Ovary (tissue), 3 donors: ENCODE measurements at regions not wholly inside any gene's neighbourhood (a gene's known extent, or its start where the extent isn't known, plus 50 kb on each side); places are given as distances from the start of the nearest gene placed in this dataset.
"Not testable (repeated sequence)": the region's sequence is repeated elsewhere in the genome, so short reads cannot be mapped to it uniquely, and the experiment has no call there.

Experiments
- POLR2A ChIP-seq: fragments of 450-650 bp; IDR thresholded peaks from one replicate; pipeline ENCODE4 v1.6.1; 2017; ENCODE audit warnings: antibody characterized with exemption, mild to moderate bottlenecking, moderate library complexity
- TF ChIP-seq, protein P1 (sequence below), 3 donors: fragments of 450-650 bp in 2 of 3; fragments of 200-600 bp in 1 of 3; IDR thresholded peaks; one replicate each; pipeline versions ENCODE4 v1.5.1 to v1.8.0; 2016 to 2022; ENCODE audit warnings: antibody characterized with exemption in 3 of 3, mild to moderate bottlenecking in 1 of 3
- donor health status: DM: no; HTN: no; CAD: no.

GRCh38 chr12:85433148-85433547, 153.1 kb downstream of the ALX1 start:
- TF ChIP-seq, protein P1, sequence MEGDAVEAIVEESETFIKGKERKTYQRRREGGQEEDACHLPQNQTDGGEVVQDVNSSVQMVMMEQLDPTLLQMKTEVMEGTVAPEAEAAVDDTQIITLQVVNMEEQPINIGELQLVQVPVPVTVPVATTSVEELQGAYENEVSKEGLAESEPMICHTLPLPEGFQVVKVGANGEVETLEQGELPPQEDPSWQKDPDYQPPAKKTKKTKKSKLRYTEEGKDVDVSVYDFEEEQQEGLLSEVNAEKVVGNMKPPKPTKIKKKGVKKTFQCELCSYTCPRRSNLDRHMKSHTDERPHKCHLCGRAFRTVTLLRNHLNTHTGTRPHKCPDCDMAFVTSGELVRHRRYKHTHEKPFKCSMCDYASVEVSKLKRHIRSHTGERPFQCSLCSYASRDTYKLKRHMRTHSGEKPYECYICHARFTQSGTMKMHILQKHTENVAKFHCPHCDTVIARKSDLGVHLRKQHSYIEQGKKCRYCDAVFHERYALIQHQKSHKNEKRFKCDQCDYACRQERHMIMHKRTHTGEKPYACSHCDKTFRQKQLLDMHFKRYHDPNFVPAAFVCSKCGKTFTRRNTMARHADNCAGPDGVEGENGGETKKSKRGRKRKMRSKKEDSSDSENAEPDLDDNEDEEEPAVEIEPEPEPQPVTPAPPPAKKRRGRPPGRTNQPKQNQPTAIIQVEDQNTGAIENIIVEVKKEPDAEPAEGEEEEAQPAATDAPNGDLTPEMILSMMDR (IDR thresholded peaks at IDR 0.05), result not testable (repeated sequence)
- not testable (repeated sequence) for TF ChIP-seq POLR2A
